Amniotic epithelial cell (primary cell): ENCODE measurements at regions not wholly inside any gene's neighbourhood (a gene's known extent, or its start where the extent isn't known, plus 50 kb on each side); places are given as distances from the start of the nearest gene placed in this dataset.
"Not testable (repeated sequence)": the region's sequence is repeated elsewhere in the genome, so short reads cannot be mapped to it uniquely, and the experiment has no call there.

Source experiments
- DNase-seq: peaks from one replicate; pipeline ENCODE4 v3.0.0-alpha.2; 2010; ENCODE audit warnings: low read depth

DNA sequence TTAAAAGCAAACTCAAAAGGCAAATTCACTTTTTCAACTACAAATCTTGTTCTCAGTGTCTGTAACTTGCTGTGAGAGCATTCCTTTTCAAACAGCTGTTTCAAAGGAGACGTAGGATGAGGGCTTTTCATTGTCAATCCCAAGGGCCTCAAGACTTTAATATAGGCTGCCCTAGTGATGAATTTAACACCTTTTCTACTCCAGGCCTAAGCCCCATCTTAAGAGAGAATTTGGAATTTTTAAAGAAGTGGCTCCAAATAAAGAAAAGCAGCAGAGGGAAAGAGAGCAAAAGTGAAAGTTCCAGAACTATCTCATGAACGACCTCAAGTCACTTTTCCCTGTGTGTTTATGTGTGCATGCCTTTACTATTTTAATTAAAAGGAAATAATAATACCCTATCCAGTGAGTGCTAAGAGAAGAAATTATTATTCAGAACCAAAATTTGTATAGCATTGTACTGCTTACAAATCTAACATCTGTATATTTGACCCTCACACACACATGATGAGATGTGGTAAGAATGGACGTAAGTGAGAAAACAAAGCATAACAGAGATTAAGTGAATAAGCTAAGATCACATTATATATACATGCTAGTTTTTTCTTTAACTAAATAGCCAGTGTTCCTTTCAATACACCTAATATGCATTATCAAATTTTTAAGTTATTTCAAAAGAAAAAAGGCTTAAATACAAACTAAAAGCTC is 196.4 kb downstream of the VGLL3 start:
- DNase-seq, result peak; percentile 25

DNA sequence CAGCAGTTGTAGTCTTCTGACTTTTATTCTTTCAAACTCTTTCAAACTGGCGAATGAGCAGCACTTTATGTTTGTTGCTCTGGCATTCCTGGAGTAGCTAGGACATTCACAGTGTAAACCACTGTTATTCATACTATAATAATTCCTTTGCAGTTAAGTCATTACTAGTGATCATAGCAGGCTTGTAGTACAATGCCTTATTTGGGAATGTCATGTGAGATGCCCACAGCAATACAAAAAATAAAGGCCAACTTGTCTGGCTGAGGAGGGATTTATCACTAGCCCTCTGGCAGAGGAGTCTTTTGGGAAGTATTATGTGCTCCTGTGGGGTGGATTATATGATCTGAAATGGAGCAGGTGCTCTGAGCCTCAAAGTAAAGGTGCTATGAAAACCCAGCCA is 197.2 kb downstream of the VGLL3 start:
- peak; percentile 98 for DNase-seq

- peak; percentile 30 for DNase-seq
These were observed 198.6 kb downstream of the VGLL3 start for GRCh38 chr3:86792316-86792715.

DNA sequence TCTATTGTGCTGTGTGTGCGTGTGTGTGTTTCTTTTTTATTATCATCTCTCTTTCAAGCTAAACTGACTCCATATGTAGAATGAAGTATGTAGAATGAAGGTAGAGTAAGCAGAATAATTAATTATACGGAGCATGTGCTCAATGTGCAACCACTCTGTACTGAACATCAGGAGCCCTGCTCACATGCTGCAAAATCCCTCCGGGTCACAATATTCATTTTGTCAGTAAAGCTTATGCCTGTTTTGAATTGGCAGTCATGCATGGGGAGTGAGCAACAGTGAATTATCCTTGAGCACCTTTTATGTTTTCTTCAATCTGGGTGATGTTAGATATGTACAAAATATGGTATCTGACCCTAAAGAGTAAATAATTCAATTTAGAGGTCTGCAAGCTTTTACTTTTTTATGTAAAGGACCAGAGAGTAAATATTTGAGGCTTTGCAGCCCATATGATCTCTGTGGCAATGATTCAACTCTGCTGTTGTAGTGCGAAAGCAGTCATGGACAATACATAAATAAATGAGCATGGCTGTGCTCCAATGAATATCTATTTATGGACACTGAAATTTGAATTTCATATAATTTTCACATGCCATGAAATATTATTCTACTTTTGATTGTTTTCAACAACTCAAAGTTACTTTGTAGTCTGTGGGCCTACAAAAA is 199.9 kb downstream of the VGLL3 start:
- no peak for DNase-seq

DNA sequence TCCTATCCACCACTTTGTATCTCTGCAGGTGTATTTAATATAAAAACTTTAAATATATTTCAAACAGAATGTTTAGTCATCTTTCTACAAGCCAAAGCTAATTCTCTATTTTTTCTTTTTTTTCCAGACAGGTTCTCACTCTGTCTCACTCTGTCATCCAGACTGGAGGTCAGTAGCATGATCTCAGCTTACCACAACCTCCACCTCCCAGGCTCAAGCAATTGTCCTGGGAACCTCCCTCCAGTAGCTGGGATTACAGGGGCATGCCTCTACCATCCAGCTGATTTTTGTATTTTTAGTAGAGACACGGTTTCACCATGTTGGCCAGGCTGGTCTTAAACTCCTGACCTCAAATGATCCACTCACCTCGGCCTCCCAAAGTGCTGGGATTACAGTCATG is 202.6 kb downstream of the VGLL3 start:
- DNase-seq, result peak; percentile 63

- peak; percentile 39 for DNase-seq
These were observed 203.9 kb downstream of the VGLL3 start for GRCh38 chr3:86787091-86787490.

DNA sequence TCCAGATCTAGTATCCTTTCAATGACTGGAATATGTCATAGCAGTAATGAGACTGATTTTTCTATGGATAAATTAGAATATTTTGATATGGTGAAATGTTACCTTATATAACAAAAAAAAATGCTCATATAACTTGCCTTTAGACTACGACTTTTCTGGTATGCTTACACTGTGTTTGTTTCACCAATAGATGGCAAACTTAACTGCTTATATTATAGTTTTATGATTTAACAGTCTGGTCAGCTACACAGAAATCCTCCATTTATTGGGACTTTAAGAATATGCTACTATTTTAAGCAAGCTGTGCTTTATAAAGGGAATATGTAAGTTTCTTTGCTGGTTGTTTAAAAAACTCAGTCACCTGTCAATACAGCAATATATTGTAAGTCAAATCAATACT is 205.6 kb downstream of the VGLL3 start:
- DNase-seq, result peak; percentile 58

- no peak for DNase-seq
These were observed 208.1 kb downstream of the VGLL3 start for GRCh38 chr3:86782866-86783265.

DNA sequence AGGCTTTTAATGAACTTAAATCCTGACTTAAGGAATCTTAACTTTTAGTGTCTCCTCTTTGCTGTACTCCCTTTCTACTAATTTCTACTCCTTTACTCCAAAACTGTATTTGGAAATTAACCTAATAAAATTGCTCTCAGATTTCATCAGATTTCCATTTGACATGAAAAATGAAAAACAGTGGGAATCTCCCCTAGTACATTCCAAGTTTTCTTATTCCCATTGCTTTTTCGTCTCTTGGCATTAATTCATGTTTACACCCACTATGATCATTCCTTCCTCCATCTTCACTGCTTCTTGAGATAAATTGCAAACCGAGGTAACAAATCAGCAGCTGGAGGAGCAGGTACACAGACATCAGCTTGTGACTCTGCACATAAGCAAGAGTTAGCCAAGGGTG is 208.7 kb downstream of the VGLL3 start:
- no peak for DNase-seq

DNA sequence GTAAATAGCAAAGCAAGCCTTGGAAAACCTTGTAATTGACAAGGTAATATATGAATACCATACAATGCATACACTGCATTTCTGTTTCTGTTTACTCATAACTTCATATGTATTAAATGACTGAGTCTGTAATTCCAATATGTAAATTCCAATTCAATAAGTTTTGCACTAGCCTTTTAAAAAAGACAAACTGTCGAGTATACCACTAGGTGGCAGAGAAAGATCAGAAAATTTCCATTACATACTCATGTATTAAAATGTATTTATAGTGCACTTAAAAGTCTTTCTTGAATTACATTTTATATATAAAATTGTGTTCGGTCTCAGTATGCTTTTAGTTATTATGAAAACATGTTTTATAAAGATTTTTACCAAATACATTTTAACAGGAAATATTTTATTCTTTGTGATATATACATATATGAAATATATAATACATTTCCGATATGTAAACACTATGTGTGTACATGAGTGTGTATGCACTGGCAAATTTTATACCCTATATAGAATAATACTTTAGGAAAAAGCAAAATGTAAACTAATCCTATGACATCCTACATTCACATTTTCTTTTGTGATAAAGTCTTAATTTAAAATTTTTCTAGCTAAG is 216.8 kb downstream of the VGLL3 start:
- peak; percentile 46 for DNase-seq

DNA sequence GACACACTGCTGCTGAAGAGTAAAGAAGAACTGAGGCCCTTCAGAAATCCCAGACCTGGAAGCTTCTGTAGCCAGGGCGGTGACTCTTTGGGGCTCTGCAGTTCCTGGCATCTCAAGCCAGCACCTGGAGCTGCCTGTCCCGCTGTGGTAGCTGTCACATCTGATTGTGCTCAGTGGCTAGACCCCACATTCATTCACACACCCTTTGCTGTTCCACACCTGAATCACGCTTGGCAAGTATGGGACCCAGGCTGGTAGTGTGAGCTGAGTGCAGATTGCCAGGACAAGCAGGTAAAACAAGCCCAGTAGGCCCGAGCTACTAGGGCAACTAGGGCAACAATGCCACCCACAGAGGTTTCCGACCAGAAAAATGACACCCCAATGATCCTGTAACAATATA is 218.2 kb downstream of the VGLL3 start:
- no peak for DNase-seq

DNA sequence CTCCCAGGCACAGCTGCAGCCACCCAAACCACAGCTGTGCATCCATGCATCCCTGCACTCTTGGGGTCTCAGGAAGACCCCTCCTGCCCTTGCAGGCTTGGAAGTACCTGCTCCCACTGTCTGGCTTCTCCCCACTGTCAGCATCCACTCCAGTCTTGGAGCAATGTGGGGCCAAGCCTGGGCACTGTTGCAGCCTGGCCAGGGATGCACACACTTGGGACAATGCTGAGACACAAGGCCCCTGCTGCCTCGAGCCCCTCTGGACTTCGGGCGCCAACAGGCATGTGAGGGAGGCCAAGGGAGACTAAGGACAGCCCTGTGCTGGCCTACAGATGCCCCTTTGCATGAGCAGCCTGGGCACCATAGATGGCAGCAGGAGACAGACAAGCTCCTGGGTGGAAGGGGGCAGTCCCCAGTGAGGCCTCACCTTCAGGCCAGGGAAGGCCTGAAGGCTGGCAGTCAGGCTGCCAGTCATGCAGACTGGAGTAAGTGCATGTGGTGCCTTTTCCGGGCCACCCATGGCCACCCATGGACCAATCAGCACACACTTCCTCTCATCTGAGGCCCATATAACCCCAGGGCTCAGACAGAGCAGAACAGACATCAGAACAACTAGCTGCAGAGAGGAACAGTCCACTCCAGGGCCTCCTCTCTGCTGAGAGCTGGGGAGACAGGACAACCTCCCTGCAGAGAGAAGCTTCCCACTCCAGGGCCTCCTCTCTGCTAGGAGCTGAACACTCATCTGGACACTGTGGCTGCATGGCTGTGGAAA is 219.0 kb downstream of the VGLL3 start:
- DNase-seq, result no peak

DNA sequence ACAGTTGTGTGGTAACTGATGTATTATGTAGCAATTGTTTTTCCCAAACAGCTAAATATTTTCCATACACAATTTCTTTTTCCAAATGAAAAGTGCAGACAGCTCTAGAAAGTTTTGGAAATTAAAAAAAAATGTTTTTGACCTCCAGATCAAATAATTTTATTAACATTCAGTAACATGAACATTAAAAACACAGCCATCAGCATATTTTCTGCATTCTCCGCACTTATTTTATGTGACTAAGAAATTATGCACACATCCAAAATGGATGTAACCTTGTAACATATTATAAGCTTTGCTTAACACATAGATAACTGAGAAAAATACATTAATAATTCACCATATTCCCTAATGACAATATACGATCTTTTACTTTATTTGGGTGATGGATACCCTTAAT is 224.6 kb downstream of the VGLL3 start:
- DNase-seq, result no peak

GRCh38 chr3:86757322-86758179 is 233.4 kb downstream of the VGLL3 start:
- not testable (repeated sequence) for DNase-seq

DNA sequence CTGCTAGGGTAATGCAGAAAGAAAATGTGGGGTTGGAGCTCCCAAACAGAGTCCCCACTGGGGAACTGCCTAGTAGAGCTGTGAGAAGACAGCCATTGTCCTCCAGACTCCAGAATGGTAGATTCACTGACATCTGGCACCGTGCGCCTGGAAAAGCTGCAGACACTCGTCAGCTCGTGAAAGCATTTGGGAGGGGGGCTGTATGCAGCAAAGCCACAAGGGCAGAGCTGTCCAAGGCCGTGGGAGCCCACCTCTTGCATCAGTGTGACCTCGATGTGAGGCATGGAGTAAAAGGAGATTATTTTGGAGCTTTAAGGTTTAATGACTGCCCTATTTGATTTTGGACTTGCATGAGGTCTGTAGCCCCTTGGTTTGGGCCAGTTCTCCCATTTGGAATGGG is 242.9 kb downstream of the VGLL3 start:
- no peak for DNase-seq

- no peak for DNase-seq
These were observed 246.9 kb downstream of the VGLL3 start for GRCh38 chr3:86744051-86744450.

DNA sequence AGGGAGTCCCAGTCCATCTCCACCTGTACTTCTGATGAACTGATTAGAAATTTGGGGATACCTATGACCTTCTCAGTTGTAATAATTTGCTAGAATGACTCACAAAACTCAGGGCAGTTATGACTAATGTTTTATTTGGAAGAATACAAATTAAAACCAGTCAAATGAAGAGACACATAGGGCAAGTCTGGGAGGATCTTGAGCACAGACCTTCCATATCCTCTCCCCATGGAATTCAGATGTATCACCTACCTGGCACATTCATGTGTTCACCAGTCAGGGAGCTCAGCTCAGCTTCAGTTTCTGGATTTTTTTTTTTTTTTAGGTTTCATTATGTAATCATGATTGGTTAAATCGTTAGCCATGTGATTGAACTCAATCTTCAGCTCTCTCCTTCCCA is 247.7 kb downstream of the VGLL3 start:
- DNase-seq, result no peak

GRCh38 chr3:86740751-86741150 is 250.2 kb downstream of the VGLL3 start:
- DNase-seq, result no peak

DNA sequence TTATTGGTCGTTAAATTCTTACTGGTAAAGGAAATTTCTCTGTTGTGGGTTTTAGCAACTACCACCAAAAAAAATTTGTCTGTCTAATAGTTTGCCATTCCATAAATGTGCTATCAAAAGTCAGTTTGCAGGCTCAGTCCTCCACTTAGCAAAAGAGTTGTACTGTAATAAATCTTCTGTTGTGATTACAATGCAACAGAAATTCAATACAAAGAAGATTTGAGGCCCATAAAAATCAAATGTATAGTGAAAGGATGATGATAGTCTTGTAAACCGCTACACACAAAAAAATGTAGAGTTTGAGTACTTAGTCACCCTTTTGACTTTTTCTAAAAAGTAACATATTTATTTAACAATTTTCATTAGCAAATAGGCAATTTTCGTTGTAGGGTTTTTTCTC is 251.7 kb downstream of the VGLL3 start:
- DNase-seq, result no peak

DNA sequence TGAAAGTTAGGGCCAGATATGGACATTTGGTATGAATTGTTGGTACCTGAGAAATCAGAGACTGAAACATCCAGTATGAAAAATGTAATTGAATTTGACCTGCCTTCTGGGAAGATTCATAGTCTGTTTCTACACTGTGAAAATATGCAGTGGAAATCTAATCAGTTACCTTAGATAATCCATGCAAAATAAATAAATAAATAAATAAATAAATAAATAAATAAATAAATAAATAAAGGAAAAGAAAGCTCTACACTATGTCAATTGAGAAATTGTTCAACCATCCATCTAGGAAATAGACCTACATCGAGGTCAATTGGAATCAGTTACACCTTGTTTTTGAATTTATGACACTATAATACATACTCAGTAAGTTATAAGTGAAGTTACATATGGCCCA is 252.3 kb downstream of the VGLL3 start:
- DNase-seq, result no peak

DNA sequence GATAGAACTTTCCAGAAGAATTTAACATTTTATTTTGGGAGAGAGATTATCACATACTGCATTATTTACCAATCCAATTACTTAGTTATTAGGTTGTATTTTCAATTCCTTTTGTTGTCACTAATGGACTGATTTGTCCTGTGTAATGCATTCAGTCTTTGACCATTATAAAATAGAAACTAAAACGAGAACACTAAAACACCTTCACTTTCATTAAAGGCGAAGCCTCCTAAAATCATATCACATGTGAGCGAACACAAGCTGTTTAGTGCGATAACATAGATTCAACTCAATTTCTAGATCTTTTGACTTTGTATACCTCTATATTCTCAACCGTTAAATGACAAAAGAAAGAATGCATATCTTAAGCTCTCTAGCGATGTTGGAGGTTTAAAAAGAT is 253.4 kb downstream of the VGLL3 start:
- DNase-seq, result no peak

GRCh38 chr3:86733257-86733656 is 257.7 kb downstream of the VGLL3 start:
- no peak for DNase-seq
